Vagina (tissue), 2 donors: ENCODE measurements at regions not wholly inside any gene's neighbourhood (a gene's known extent, or its start where the extent isn't known, plus 50 kb on each side); places are given as distances from the start of the nearest gene placed in this dataset.

Experiments used
- CTCF ChIP-seq, 3 experiments: fragments of 450-650 bp in 2 of 3; fragments of 200-600 bp in 1 of 3; sonication (generic) in 1 of 3; IDR thresholded peaks; one replicate each; pipeline ENCODE4 v1.5.1; 2017 to 2019; ENCODE audit warnings: antibody characterized with exemption in 3 of 3, mild to moderate bottlenecking in 2 of 3, moderate library complexity in 2 of 3
- POLR2A ChIP-seq, 2 donors: fragments of 450-650 bp; IDR thresholded peaks; one replicate each; pipeline ENCODE4 v1.6.1; 2017; ENCODE audit warnings: antibody characterized with exemption in 2 of 2, mild to moderate bottlenecking in 2 of 2, moderate library complexity in 2 of 2
- POLR2AphosphoS5 ChIP-seq, 2 donors: sonication (generic); formaldehyde crosslinking; IDR thresholded peaks; one replicate each; pipeline ENCODE4 v1.9.0; 2017; ENCODE audit warnings: antibody characterized with exemption in 2 of 2, mild to moderate bottlenecking in 2 of 2, low read depth in 1 of 2; ENCODE audit not compliant: insufficient read depth in 1 of 2

DNA sequence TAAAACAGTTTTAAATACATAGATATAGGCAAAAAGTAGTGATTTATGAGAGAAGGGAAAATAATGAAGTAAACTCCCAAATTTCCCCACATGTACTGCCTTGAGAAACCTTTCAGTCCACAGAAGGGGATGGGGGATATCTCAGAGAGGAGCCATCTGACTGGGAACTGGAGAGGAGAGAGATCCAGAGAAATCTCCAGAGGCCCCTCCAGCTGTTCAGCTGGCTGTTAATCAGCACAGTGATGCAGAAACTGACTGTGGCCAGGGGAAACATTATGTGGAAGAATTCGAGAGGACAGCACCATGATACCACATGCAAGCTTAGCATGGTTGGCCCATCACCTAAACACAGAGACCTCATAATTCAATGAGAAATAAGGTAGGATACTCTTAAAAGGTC is 1165.9 kb upstream of the TMEM132C start:
- no peak for TF ChIP-seq CTCF (IDR thresholded peaks at IDR 0.05)
- TF ChIP-seq POLR2A (IDR thresholded peaks at IDR 0.05), result no peak
- TF ChIP-seq POLR2AphosphoS5 (IDR thresholded peaks at IDR 0.05; ENCODE audit: insufficient read depth in 1 of 2, low read depth in 1 of 2), result no peak
